Prostate gland (tissue), 2 donors: ENCODE measurements at regions not wholly inside any gene's neighbourhood (a gene's known extent, or its start where the extent isn't known, plus 50 kb on each side); places are given as distances from the start of the nearest gene placed in this dataset.

Source experiments
- POLR2A ChIP-seq: fragments of 450-650 bp; IDR thresholded peaks from one replicate; pipeline ENCODE4 v1.6.1; 2016; ENCODE audit warnings: antibody characterized with exemption, mild to moderate bottlenecking
- POLR2AphosphoS5 ChIP-seq: sonication (generic); formaldehyde crosslinking; IDR thresholded peaks from one replicate; pipeline ENCODE4 v1.6.1; 2017; ENCODE audit warnings: antibody characterized with exemption
- TF ChIP-seq, protein P1 (sequence below), 4 experiments: fragments of 200-600 bp in 2 of 4; fragments of 450-650 bp in 2 of 4; sonication (generic) in 2 of 4; IDR thresholded peaks; 1 replicate in 3 of 4; 2 replicates in 1 of 4; pipeline ENCODE4 v1.5.1; 2016 to 2019; ENCODE audit warnings: antibody characterized with exemption in 4 of 4, mild to moderate bottlenecking in 2 of 4, moderate library complexity in 2 of 4

DNA sequence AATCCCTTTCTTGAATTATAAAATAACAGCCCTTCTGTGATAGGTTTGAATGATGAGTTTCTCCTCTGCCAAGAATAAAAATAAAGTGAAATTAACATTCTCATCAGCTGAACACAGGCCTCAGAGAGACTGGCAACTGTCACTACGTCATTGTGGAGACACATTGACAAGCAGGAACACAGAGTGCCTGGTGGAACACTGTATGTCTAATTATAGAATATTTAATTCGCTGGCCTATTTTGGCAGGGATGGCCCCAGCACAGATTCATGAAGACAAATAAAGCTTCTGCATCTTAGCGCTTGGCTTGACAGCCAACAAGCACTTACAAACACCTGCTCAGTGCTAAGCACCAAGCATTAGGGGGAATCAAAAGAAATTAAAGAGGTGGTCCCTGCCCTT lies 52.0 kb upstream of the SMYD2 start:
- TF ChIP-seq POLR2A (no peak), POLR2AphosphoS5 (no peak)
- TF ChIP-seq, protein P1, sequence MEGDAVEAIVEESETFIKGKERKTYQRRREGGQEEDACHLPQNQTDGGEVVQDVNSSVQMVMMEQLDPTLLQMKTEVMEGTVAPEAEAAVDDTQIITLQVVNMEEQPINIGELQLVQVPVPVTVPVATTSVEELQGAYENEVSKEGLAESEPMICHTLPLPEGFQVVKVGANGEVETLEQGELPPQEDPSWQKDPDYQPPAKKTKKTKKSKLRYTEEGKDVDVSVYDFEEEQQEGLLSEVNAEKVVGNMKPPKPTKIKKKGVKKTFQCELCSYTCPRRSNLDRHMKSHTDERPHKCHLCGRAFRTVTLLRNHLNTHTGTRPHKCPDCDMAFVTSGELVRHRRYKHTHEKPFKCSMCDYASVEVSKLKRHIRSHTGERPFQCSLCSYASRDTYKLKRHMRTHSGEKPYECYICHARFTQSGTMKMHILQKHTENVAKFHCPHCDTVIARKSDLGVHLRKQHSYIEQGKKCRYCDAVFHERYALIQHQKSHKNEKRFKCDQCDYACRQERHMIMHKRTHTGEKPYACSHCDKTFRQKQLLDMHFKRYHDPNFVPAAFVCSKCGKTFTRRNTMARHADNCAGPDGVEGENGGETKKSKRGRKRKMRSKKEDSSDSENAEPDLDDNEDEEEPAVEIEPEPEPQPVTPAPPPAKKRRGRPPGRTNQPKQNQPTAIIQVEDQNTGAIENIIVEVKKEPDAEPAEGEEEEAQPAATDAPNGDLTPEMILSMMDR (IDR thresholded peaks at IDR 0.05) = no peak
